ENCODE measurements at regions not wholly inside any gene's neighbourhood (a gene's known extent, or its start where the extent isn't known, plus 50 kb on each side); places are given as distances from the start of the nearest gene placed in this dataset.

DNA sequence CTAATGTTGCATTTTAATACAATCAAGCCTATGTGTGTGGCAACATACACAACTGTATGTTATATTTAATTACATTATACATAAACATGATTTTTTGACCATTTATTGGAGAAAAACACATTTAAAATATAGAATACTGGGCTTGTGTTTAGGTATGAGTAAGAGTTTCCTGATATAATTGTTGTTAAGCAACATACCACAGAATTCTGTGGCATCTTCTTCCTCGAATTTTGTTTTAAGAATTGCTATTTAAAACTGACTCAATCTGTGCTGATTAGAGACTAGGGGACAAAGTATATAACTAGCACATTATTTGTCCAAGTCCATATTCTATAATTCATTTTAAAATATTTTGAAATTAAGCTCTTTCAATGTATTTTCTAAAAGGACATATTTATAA lies 376.8 kb upstream of the THBS1 start (continued):
- TF ChIP-seq, protein P1, sequence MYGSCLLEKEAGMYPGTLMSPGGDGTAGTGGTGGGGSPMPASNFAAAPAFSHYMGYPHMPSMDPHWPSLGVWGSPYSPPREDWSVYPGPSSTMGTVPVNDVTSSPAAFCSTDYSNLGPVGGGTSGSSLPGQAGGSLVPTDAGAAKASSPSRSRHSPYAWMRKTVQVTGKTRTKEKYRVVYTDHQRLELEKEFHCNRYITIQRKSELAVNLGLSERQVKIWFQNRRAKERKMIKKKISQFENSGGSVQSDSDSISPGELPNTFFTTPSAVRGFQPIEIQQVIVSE (CRISPR knock-in tag; IDR thresholded peaks at IDR 0.05; ENCODE audit: borderline replicate concordance), result no peak
- no peak for TF ChIP-seq SOX15 (CRISPR knock-in tag; IDR thresholded peaks at IDR 0.05)
- TF ChIP-seq, protein P2, sequence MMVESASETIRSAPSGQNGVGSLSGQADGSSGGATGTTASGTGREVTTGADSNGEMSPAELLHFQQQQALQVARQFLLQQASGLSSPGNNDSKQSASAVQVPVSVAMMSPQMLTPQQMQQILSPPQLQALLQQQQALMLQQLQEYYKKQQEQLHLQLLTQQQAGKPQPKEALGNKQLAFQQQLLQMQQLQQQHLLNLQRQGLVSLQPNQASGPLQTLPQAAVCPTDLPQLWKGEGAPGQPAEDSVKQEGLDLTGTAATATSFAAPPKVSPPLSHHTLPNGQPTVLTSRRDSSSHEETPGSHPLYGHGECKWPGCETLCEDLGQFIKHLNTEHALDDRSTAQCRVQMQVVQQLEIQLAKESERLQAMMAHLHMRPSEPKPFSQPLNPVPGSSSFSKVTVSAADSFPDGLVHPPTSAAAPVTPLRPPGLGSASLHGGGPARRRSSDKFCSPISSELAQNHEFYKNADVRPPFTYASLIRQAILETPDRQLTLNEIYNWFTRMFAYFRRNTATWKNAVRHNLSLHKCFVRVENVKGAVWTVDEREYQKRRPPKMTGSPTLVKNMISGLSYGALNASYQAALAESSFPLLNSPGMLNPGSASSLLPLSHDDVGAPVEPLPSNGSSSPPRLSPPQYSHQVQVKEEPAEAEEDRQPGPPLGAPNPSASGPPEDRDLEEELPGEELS (CRISPR knock-in tag; IDR thresholded peaks at IDR 0.05), result no peak
- TF ChIP-seq ZNF232 (CRISPR knock-in tag; IDR thresholded peaks at IDR 0.05), result no peak
- TF ChIP-seq, protein P3, sequence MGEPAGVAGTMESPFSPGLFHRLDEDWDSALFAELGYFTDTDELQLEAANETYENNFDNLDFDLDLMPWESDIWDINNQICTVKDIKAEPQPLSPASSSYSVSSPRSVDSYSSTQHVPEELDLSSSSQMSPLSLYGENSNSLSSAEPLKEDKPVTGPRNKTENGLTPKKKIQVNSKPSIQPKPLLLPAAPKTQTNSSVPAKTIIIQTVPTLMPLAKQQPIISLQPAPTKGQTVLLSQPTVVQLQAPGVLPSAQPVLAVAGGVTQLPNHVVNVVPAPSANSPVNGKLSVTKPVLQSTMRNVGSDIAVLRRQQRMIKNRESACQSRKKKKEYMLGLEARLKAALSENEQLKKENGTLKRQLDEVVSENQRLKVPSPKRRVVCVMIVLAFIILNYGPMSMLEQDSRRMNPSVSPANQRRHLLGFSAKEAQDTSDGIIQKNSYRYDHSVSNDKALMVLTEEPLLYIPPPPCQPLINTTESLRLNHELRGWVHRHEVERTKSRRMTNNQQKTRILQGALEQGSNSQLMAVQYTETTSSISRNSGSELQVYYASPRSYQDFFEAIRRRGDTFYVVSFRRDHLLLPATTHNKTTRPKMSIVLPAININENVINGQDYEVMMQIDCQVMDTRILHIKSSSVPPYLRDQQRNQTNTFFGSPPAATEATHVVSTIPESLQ (CRISPR knock-in tag; IDR thresholded peaks at IDR 0.05), result no peak
- no peak for TF ChIP-seq ZNF416 (CRISPR knock-in tag; IDR thresholded peaks at IDR 0.05)
- no peak for TF ChIP-seq NFATC4 (CRISPR knock-in tag; IDR thresholded peaks at IDR 0.05)
- TF ChIP-seq, protein P4, sequence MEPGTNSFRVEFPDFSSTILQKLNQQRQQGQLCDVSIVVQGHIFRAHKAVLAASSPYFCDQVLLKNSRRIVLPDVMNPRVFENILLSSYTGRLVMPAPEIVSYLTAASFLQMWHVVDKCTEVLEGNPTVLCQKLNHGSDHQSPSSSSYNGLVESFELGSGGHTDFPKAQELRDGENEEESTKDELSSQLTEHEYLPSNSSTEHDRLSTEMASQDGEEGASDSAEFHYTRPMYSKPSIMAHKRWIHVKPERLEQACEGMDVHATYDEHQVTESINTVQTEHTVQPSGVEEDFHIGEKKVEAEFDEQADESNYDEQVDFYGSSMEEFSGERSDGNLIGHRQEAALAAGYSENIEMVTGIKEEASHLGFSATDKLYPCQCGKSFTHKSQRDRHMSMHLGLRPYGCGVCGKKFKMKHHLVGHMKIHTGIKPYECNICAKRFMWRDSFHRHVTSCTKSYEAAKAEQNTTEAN (CRISPR knock-in tag; IDR thresholded peaks at IDR 0.05), result no peak
- no peak for TF ChIP-seq ZNF138 (CRISPR knock-in tag; conservative IDR thresholded peaks at IDR 0.05)
- no peak for TF ChIP-seq CREB1 (CRISPR knock-in tag; IDR thresholded peaks at IDR 0.05)
- TF ChIP-seq, protein P5, sequence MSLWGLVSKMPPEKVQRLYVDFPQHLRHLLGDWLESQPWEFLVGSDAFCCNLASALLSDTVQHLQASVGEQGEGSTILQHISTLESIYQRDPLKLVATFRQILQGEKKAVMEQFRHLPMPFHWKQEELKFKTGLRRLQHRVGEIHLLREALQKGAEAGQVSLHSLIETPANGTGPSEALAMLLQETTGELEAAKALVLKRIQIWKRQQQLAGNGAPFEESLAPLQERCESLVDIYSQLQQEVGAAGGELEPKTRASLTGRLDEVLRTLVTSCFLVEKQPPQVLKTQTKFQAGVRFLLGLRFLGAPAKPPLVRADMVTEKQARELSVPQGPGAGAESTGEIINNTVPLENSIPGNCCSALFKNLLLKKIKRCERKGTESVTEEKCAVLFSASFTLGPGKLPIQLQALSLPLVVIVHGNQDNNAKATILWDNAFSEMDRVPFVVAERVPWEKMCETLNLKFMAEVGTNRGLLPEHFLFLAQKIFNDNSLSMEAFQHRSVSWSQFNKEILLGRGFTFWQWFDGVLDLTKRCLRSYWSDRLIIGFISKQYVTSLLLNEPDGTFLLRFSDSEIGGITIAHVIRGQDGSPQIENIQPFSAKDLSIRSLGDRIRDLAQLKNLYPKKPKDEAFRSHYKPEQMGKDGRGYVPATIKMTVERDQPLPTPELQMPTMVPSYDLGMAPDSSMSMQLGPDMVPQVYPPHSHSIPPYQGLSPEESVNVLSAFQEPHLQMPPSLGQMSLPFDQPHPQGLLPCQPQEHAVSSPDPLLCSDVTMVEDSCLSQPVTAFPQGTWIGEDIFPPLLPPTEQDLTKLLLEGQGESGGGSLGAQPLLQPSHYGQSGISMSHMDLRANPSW (CRISPR knock-in tag; conservative IDR thresholded peaks at IDR 0.05; ENCODE audit: low read depth), result no peak

DNA sequence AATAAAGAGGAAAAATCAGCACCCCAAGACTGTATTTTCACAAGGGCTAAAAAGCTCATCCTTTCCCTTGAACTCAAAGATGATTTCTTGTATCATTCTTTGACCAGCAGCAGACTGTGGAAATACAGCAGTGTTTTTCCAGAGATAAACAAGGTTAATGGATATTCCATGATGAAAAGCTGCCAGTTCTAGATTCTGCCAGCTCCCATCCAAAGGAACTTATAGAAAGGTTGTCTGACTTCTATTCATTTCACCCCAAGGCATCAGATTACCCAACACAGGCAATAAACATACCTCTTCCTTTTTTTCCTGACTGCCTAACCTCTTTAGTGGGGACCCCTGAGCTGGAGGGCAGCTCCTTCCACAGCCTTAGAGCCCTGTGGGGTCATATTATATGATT lies 375.8 kb upstream of the THBS1 start:
- CTCF ChIA-PET, result no interaction called here
- H3K36me3 Mint-ChIP-seq, result no peaks in the 10 kb centered on the region
- TF ChIP-seq, protein P6, sequence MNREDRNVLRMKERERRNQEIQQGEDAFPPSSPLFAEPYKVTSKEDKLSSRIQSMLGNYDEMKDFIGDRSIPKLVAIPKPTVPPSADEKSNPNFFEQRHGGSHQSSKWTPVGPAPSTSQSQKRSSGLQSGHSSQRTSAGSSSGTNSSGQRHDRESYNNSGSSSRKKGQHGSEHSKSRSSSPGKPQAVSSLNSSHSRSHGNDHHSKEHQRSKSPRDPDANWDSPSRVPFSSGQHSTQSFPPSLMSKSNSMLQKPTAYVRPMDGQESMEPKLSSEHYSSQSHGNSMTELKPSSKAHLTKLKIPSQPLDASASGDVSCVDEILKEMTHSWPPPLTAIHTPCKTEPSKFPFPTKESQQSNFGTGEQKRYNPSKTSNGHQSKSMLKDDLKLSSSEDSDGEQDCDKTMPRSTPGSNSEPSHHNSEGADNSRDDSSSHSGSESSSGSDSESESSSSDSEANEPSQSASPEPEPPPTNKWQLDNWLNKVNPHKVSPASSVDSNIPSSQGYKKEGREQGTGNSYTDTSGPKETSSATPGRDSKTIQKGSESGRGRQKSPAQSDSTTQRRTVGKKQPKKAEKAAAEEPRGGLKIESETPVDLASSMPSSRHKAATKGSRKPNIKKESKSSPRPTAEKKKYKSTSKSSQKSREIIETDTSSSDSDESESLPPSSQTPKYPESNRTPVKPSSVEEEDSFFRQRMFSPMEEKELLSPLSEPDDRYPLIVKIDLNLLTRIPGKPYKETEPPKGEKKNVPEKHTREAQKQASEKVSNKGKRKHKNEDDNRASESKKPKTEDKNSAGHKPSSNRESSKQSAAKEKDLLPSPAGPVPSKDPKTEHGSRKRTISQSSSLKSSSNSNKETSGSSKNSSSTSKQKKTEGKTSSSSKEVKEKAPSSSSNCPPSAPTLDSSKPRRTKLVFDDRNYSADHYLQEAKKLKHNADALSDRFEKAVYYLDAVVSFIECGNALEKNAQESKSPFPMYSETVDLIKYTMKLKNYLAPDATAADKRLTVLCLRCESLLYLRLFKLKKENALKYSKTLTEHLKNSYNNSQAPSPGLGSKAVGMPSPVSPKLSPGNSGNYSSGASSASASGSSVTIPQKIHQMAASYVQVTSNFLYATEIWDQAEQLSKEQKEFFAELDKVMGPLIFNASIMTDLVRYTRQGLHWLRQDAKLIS (CRISPR knock-in tag; IDR thresholded peaks at IDR 0.05; ENCODE audit: borderline replicate concordance), result no peak
- TF ChIP-seq ATF1 (CRISPR knock-in tag; IDR thresholded peaks at IDR 0.05) (no peak), TCF7 (CRISPR knock-in tag; IDR thresholded peaks at IDR 0.05; ENCODE audit: low read depth) (no peak), ETV6 (CRISPR knock-in tag; IDR thresholded peaks at IDR 0.05) (no peak), TP53 (CRISPR knock-in tag; IDR thresholded peaks at IDR 0.05) (no peak), ZBTB21 (CRISPR knock-in tag; IDR thresholded peaks at IDR 0.05; ENCODE audit: borderline replicate concordance) (no peak), RORB (CRISPR knock-in tag; IDR thresholded peaks at IDR 0.05) (no peak), PRRX2 (CRISPR knock-in tag; IDR thresholded peaks at IDR 0.05) (no peak), SP1 (CRISPR knock-in tag; conservative IDR thresholded peaks at IDR 0.05) (no peak), FOXK1 (CRISPR knock-in tag; IDR thresholded peaks at IDR 0.05) (no peak)
- TF ChIP-seq, protein P1 (CRISPR knock-in tag; IDR thresholded peaks at IDR 0.05; ENCODE audit: borderline replicate concordance), result no peak
- TF ChIP-seq, protein P4 (CRISPR knock-in tag; IDR thresholded peaks at IDR 0.05), result no peak
- TF ChIP-seq, protein P7, sequence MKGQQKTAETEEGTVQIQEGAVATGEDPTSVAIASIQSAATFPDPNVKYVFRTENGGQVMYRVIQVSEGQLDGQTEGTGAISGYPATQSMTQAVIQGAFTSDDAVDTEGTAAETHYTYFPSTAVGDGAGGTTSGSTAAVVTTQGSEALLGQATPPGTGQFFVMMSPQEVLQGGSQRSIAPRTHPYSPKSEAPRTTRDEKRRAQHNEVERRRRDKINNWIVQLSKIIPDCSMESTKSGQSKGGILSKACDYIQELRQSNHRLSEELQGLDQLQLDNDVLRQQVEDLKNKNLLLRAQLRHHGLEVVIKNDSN (CRISPR knock-in tag; IDR thresholded peaks at IDR 0.05), result no peak

More for the DNA sequence above, 375.8 kb upstream of the THBS1 start:
- Mint-ChIP-seq H3K27ac (no peak overlapping the region; the same call in 1 of the 2 replicates), H3K9me3 (peaks cover 4% of the 10 kb centered on the region), H3K4me3 (no peak overlapping the region), H3K27me3 (ENCODE audit: low read depth) (peaks cover 3% of the 10 kb centered on the region; the same call in 1 of the 2 replicates), H3K4me1 (peaks cover 16% of the 10 kb centered on the region)
- POLR2A ChIA-PET, result interaction anchor here (0.7 kb wide), 2 partner anchors 64 to 320 kb away, joined by 3 to 4 read pairs; no protein-coding TSS in a partner anchor
- ATAC-seq (no peak), DNase-seq (ENCODE audit: low spot score) (no peak)
